Lower lobe of right lung (tissue), 2 donors: ENCODE measurements at regions not wholly inside any gene's neighbourhood (a gene's known extent, or its start where the extent isn't known, plus 50 kb on each side); places are given as distances from the start of the nearest gene placed in this dataset.

ENCODE experiments used
- ATAC-seq, 2 donors: fragments of 200-7000 bp; cut with Tn5 transposase; one replicate each; pipeline ENCODE4 v1.9.1; 2020 to 2022; ENCODE audit warnings: mild to moderate bottlenecking in 2 of 2, moderate library complexity in 2 of 2
- DNase-seq: peaks from one replicate; pipeline ENCODE4 v3.0.0-alpha.2; 2020
- H3K27ac ChIP-seq: fragments of 200-600 bp; one replicate; pipeline ENCODE4 v1.8.0; 2022
- H3K27me3 ChIP-seq: fragments of 200-600 bp; one replicate; pipeline ENCODE4 v1.8.0; 2022; ENCODE audit warnings: low read depth
- H3K36me3 ChIP-seq: fragments of 200-600 bp; one replicate; pipeline ENCODE4 v1.8.0; 2022; ENCODE audit warnings: mild to moderate bottlenecking
- H3K4me1 ChIP-seq: fragments of 200-600 bp; one replicate; pipeline ENCODE4 v1.8.0; 2022
- H3K4me3 ChIP-seq: fragments of 200-600 bp; one replicate; pipeline ENCODE4 v1.8.0; 2022; ENCODE audit warnings: mild to moderate bottlenecking
- H3K9me3 ChIP-seq: fragments of 200-600 bp; one replicate; pipeline ENCODE4 v1.8.0; 2022
- intact Hi-C: fragments of 100-400 bp; cut with DNase I; formaldehyde crosslinking; loops from one replicate; pipeline ENCODE4 v1.11.0; 2022
- TF ChIP-seq, protein P1 (sequence below): fragments of 200-600 bp; IDR thresholded peaks from one replicate; pipeline ENCODE4 v1.8.0; 2022; ENCODE audit warnings: antibody characterized with exemption, mild to moderate bottlenecking
- donor health status: DM: no; HTN: yes; CAD: no; lungs with severe emphysema.

DNA sequence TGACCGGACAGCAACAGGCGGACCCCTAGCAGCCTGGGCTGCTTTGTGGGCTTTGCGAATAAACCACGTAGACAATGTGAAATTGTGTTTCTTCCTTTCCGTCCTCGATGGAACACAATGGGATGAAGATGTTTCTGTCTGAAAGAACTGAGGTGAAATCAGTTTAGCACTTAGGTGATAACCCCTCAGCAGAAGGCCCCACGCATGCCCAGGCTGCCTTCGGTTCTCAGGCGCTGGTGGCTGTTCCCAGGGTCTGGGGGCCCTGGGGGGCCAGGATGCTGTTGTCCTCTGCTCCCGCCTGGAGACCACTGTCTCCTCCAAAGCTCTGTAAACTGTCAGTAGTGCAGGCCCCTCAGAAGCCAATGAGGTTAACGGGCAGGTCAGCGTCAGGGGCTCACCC is 73.9 kb upstream of the HGFAC start:
- DNase-seq (no peak), ATAC-seq (no peak)
- H3K27me3 ChIP-seq = no peaks in the 10 kb centered on the region
- no peaks in the 10 kb centered on the region for H3K9me3 ChIP-seq
- H3K4me3 ChIP-seq = no peak overlapping the region
- H3K4me1 ChIP-seq = peaks cover 40% of the 10 kb centered on the region
- no peak overlapping the region for H3K27ac ChIP-seq
- no peaks in the 10 kb centered on the region for H3K36me3 ChIP-seq
- TF ChIP-seq, protein P1, sequence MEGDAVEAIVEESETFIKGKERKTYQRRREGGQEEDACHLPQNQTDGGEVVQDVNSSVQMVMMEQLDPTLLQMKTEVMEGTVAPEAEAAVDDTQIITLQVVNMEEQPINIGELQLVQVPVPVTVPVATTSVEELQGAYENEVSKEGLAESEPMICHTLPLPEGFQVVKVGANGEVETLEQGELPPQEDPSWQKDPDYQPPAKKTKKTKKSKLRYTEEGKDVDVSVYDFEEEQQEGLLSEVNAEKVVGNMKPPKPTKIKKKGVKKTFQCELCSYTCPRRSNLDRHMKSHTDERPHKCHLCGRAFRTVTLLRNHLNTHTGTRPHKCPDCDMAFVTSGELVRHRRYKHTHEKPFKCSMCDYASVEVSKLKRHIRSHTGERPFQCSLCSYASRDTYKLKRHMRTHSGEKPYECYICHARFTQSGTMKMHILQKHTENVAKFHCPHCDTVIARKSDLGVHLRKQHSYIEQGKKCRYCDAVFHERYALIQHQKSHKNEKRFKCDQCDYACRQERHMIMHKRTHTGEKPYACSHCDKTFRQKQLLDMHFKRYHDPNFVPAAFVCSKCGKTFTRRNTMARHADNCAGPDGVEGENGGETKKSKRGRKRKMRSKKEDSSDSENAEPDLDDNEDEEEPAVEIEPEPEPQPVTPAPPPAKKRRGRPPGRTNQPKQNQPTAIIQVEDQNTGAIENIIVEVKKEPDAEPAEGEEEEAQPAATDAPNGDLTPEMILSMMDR = no peak
- intact Hi-C loops = no loop called here

DNA sequence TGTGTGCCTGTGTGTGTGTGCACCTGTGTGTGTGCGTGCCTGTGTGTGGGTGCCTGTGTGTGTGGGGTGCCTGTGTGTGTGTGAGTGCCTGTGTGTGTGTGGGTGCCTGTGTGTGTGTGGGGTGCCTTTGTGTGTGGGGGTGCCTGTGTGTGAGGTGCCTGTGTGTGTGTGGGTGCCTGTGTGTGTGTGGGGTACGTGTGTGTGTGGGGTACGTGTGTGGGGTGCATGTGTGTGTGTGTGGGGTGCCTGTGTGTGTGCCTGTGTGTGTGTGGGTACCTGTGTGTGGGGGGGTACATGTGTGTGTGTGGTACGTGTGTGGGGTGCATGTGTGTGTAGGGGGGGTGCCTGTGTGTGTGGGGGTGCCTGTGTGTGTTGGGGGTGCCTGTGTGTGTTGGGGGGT is 73.4 kb upstream of the HGFAC start:
- no peaks in the 10 kb centered on the region for H3K36me3 ChIP-seq
- H3K27me3 ChIP-seq = no peaks in the 10 kb centered on the region
- TF ChIP-seq, protein P1 = no peak
- H3K27ac ChIP-seq = no peak overlapping the region
- intact Hi-C loops = no loop called here
- DNase-seq = no peak
- no peak overlapping the region for H3K4me3 ChIP-seq
- no peak for ATAC-seq
- no peaks in the 10 kb centered on the region for H3K9me3 ChIP-seq
- peaks cover 44% of the 10 kb centered on the region for H3K4me1 ChIP-seq

DNA sequence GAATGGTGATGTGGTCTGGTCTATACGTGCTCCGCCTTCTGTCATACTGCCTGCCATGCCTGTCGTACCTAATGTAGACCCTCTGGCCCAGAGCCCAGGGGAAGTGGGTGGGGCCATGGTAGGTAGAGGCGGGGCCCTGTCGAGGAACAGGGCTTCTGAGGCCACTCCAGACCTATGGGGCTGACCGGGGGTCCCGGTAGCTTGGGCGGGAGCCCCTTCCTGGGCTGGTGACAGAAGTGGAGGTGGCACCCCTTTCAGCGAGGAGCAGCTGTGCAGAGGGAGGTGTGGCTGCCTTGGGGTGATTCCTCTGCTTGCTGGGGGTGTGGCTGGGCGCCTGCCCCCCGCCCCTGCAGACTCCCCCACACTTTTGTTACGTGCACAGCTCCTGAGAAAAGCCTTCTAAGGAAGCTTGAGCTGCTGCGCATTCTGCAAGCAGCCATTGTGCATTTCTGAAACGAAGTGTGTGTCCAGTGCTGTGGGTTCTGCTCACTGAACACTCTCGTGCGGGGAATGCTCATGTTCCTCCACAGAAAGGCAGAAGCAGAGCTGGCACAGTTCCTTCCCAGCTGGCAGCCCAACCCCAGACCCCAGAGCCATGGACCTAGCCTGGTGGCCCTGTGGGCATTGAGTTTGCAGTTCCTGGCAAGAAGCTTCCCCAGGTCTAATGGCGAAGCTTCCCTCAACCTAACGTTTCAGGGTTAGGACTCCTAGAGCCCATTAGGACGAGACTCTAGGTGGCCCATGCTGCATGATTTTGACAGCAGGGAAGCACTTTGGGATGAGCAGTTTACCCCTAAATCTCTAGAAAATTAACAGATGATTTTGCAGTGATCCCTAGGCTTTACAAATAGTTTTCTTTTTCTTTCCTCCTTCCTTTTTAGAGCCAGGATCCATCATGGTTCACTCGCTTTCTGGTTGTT is 72.7 kb upstream of the HGFAC start:
- H3K9me3 ChIP-seq = no peaks in the 10 kb centered on the region
- peaks cover 48% of the 10 kb centered on the region for H3K4me1 ChIP-seq
- H3K27me3 ChIP-seq = no peaks in the 10 kb centered on the region
- intact Hi-C loops = no loop called here
- H3K4me3 ChIP-seq = peak overlapping the region; percentile 27
- ATAC-seq (no peak), DNase-seq (no peak)
- TF ChIP-seq, protein P1 = no peak
- H3K36me3 ChIP-seq = no peaks in the 10 kb centered on the region
- H3K27ac ChIP-seq = peak overlapping the region; percentile 19

DNA sequence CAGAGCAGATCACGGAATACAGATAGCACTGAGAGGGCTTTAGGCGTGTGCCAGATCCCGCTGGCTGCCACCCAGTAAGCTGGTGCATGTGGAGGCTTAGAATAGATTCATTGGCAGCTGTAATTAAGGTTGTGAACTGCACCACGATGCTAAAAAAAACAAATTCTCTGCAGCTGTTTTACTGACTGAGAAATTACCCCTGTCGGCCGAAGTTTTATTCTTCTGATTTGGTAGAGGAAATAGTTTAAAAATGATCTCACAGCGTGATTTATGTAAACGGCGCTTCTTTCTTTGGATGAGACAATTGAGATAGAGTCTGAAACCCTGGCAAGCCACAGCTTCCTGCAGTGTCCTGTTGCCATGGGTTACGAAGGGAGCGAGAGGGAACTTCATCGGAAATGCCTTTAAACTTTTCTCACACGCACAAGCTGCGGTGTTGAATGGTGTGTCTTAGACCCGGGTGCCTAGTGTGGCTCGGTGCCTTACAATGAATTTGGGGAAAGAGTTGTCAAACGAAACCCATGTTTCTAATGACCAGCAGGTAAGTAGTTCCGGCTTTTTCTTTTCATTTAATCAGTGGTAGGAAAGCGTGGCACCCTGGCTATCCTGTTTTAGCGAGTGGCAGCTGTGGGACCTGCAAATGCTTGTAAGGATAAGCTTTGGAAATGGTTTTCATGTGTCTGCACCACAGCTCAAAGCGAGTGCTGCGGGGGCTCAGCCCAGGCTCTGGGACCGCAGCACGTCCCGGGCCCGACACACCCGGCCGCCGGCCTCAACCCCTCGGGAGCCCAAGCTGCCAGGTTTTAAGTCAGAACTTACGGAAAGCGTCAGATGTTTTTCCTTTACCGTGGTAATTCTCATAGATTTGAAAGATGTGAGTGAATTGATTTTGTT is 71.7 kb upstream of the HGFAC start:
- Histone ChIP-seq H3K36me3 (no peaks in the 10 kb centered on the region), H3K27ac (peak overlapping the region; percentile 19), H3K4me1 (peaks cover 48% of the 10 kb centered on the region), H3K4me3 (peak overlapping the region; percentile 27), H3K9me3 (no peaks in the 10 kb centered on the region), H3K27me3 (no peaks in the 10 kb centered on the region)
- TF ChIP-seq, protein P1 = no peak
- peak; percentile 45 for DNase-seq
- intact Hi-C loops = no loop called here
- ATAC-seq = peak; percentile 36 to 49
